Caco-2 (cell line): ENCODE measurements at regions not wholly inside any gene's neighbourhood (a gene's known extent, or its start where the extent isn't known, plus 50 kb on each side); places are given as distances from the start of the nearest gene placed in this dataset.

Source experiments
- BruUV-seq: library from RNA; stranded (reverse); fragments of 400-500 nt; replicated peaks from 2 replicates; lab custom pipeline; 2021; lab: Mats Ljungman, UMichigan
- CTCF ChIA-PET: fragments of 300-600 bp; sonication (Branson Sonifier 250); formaldehyde crosslinking; loops from one replicate; lab custom pipeline; 2022; ENCODE audit warnings: antibody characterized with exemption; lab: Charles Lee
- POLR2A ChIA-PET: fragments of 300-600 bp; sonication (Branson Sonifier 250); formaldehyde crosslinking; loops from one replicate; lab custom pipeline; 2022; ENCODE audit warnings: antibody characterized with exemption; lab: Charles Lee
- DNase-seq, 2 experiments: peaks; one replicate each; pipeline versions ENCODE4 v3.0.0 to v3.0.0-alpha.2; 2020 to 2022
- H3K27me3 ChIP-seq: replicated peaks from 2 replicates; pipeline ENCODE4 v1.6.0; 2011; ENCODE audit warnings: low read length; ENCODE audit not compliant: control insufficient read depth, insufficient read depth
- H3K36me3 ChIP-seq: 2 replicates; pipeline ENCODE4 v1.5.1; 2011; ENCODE audit warnings: low read length; ENCODE audit not compliant: control insufficient read depth, insufficient read depth
- H3K4me1 ChIP-seq: fragments of 250-450 bp; sonication (Bioruptor Pico); 2 replicates; pipeline ENCODE4 v1.5.1; 2020; ENCODE audit warnings: mild to moderate bottlenecking
- H3K4me3 ChIP-seq: 2 replicates; pipeline ENCODE4 v1.5.1; 2011; ENCODE audit warnings: low read depth, mild to moderate bottlenecking, control low read depth, low read length
- H3K9me3 ChIP-seq: fragments of 250-450 bp; sonication (Bioruptor Pico); 2 replicates; pipeline ENCODE4 v1.5.1; 2020; ENCODE audit warnings: mild to moderate bottlenecking, moderate library complexity
- H3K27ac Mint-ChIP-seq: one replicate; pipeline ENCODE4 v1.8.0; 2022; ENCODE audit warnings: mixed read lengths; ENCODE audit not compliant: unreplicated experiment
- H3K27me3 Mint-ChIP-seq: one replicate; pipeline ENCODE4 v1.8.0; 2022; ENCODE audit warnings: mixed read lengths; ENCODE audit not compliant: insufficient read depth, unreplicated experiment
- H3K36me3 Mint-ChIP-seq: one replicate; pipeline ENCODE4 v1.8.0; 2022; ENCODE audit warnings: mild to moderate bottlenecking, mixed read lengths; ENCODE audit not compliant: insufficient read depth, unreplicated experiment
- H3K4me1 Mint-ChIP-seq: one replicate; pipeline ENCODE4 v1.8.0; 2022; ENCODE audit warnings: low read depth, mixed read lengths; ENCODE audit not compliant: unreplicated experiment
- H3K4me3 Mint-ChIP-seq: one replicate; pipeline ENCODE4 v1.8.0; 2022; ENCODE audit warnings: mild to moderate bottlenecking, moderate library complexity, mixed read lengths; ENCODE audit not compliant: unreplicated experiment
- H3K9me3 Mint-ChIP-seq: one replicate; pipeline ENCODE4 v1.8.0; 2022; ENCODE audit warnings: mixed read lengths; ENCODE audit not compliant: unreplicated experiment
- CTCF ChIP-seq, 2 experiments: fragments of 200-600 bp in 1 of 2; IDR thresholded peaks; 1 replicate in 1 of 2; 2 replicates in 1 of 2; pipeline versions ENCODE4 v1.5.1 to v1.8.0; 2011 to 2022; ENCODE audit warnings: antibody characterized with exemption in 1 of 2, control low read depth in 1 of 2, inconsistent platforms in 1 of 2, low read depth in 1 of 2, low read length in 1 of 2, mild to moderate bottlenecking in 1 of 2, moderate library complexity in 1 of 2; ENCODE audit not compliant: insufficient read depth in 1 of 2, severe bottlenecking in 1 of 2, unreplicated experiment in 1 of 2
- intact Hi-C: fragments of 100-400 bp; cut with micrococcal nuclease; formaldehyde crosslinking; loops from one replicate; pipeline ENCODE4 v1.10.0; 2022; ENCODE audit not compliant: unreplicated experiment

GRCh38 chr2:106629981-106630380 is 142.8 kb downstream of the CD8B2 start:
- Histone ChIP-seq H3K27me3 (no peaks in the 10 kb centered on the region), H3K36me3 (no peaks in the 10 kb centered on the region), H3K4me1 (no peaks in the 10 kb centered on the region), H3K4me3 (no peak overlapping the region), H3K9me3 (peaks cover 4% of the 10 kb centered on the region; the same call in 1 of the 2 replicates)
- DNase-seq, result no peak
- BruUV-seq, result no TSS peak
- no peak overlapping the region for H3K4me3 Mint-ChIP-seq
- H3K9me3 Mint-ChIP-seq, result peaks cover 10% of the 10 kb centered on the region
- CTCF ChIA-PET, result no interaction called here
- no peak for TF ChIP-seq CTCF (IDR thresholded peaks at IDR 0.05; ENCODE audit: insufficient read depth in 1 of 2, low read depth in 1 of 2, low read length in 1 of 2, severe bottlenecking in 1 of 2, unreplicated experiment in 1 of 2)
- intact Hi-C loops, result loop anchor here (10.0 kb wide), 1 partner anchor 215 kb away; no protein-coding TSS in a partner anchor
- H3K27ac Mint-ChIP-seq, result no peak overlapping the region
- peaks cover 2% of the 10 kb centered on the region for H3K27me3 Mint-ChIP-seq
- no peaks in the 10 kb centered on the region for H3K4me1 Mint-ChIP-seq
- POLR2A ChIA-PET, result no interaction called here
- no peaks in the 10 kb centered on the region for H3K36me3 Mint-ChIP-seq

- no peak overlapping the region for H3K4me3 Mint-ChIP-seq
- DNase-seq, result no peak
- BruUV-seq, result no TSS peak
- Histone ChIP-seq H3K36me3 (no peaks in the 10 kb centered on the region), H3K4me3 (no peak overlapping the region), H3K9me3 (peaks cover 4% of the 10 kb centered on the region; the same call in 1 of the 2 replicates), H3K27me3 (no peaks in the 10 kb centered on the region), H3K4me1 (no peaks in the 10 kb centered on the region)
- H3K4me1 Mint-ChIP-seq, result no peaks in the 10 kb centered on the region
- H3K36me3 Mint-ChIP-seq, result no peaks in the 10 kb centered on the region
- no peak overlapping the region for H3K27ac Mint-ChIP-seq
- TF ChIP-seq CTCF (IDR thresholded peaks at IDR 0.05; ENCODE audit: insufficient read depth in 1 of 2, low read depth in 1 of 2, low read length in 1 of 2, severe bottlenecking in 1 of 2, unreplicated experiment in 1 of 2), result no peak
- intact Hi-C loops, result loop anchor here (10.0 kb wide), 1 partner anchor 214 kb away; no protein-coding TSS in a partner anchor
- H3K9me3 Mint-ChIP-seq, result peaks cover 10% of the 10 kb centered on the region
- POLR2A ChIA-PET, result no interaction called here
- H3K27me3 Mint-ChIP-seq, result peaks cover 2% of the 10 kb centered on the region
- CTCF ChIA-PET, result no interaction called here
Observed at GRCh38 chr2:106631281-106631680, 144.1 kb downstream of the CD8B2 start.

DNA sequence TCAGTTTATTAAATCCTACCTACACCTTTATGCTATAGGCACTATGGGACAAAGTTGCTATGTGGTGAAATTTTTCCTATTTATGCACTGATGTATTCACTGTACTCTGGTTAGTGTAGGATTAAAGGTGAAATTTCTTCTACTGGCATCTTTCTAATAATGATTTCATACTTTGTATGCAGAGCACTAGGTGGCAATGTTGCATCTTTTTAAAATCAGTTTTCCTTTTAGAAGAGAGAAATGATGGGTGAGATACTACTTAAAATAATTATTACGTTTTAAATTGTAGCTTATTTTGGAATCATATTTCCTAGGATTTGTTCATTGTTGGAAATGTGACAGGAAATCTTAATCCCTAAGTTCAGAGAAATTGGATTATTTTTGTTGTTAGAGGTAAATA is 150.9 kb downstream of the CD8B2 start:
- Mint-ChIP-seq H3K36me3 (no peaks in the 10 kb centered on the region), H3K27me3 (peaks cover 3% of the 10 kb centered on the region), H3K9me3 (no peaks in the 10 kb centered on the region), H3K27ac (no peak overlapping the region), H3K4me1 (no peaks in the 10 kb centered on the region), H3K4me3 (no peak overlapping the region)
- BruUV-seq, result no TSS peak
- Histone ChIP-seq H3K36me3 (no peaks in the 10 kb centered on the region), H3K27me3 (no peaks in the 10 kb centered on the region), H3K4me1 (no peaks in the 10 kb centered on the region), H3K4me3 (no peak overlapping the region), H3K9me3 (no peaks in the 10 kb centered on the region)
- no peak for DNase-seq
- ChIA-PET CTCF (no interaction called here), POLR2A (no interaction called here)
- TF ChIP-seq CTCF (IDR thresholded peaks at IDR 0.05; ENCODE audit: insufficient read depth in 1 of 2, low read depth in 1 of 2, low read length in 1 of 2, severe bottlenecking in 1 of 2, unreplicated experiment in 1 of 2), result peak in 1 of 2 experiments; percentile 45
- intact Hi-C loops, result loop anchor here (5.0 to 10.0 kb wide), 2 partner anchors 207 to 1554 kb away; no protein-coding TSS in a partner anchor
